Keratinocyte (primary cell): ENCODE measurements at regions not wholly inside any gene's neighbourhood (a gene's known extent, or its start where the extent isn't known, plus 50 kb on each side); places are given as distances from the start of the nearest gene placed in this dataset.

ENCODE experiments used
- DNase-seq: peaks from one replicate; pipeline ENCODE4 v3.0.0-alpha.2; 2011; ENCODE audit warnings: low read depth, missing footprints, low spot score
- FAIRE-seq: peaks from 2 replicates; lab custom pipeline; 2011; peaks lifted over from hg19 to GRCh38; lab: Jason Lieb, UNC
- H2AFZ ChIP-seq: 2 replicates; pipeline ENCODE4 v1.6.0; 2012; ENCODE audit warnings: low read length, control low read depth, inconsistent platforms; ENCODE audit not compliant: control insufficient read depth
- H3K27ac ChIP-seq: 2 replicates; pipeline ENCODE4 v1.5.1; 2011; ENCODE audit warnings: low read length; ENCODE audit not compliant: control insufficient read depth, insufficient read depth
- H3K27me3 ChIP-seq: 3 replicates; pipeline ENCODE4 v1.6.0; 2011; ENCODE audit warnings: low read length; ENCODE audit not compliant: control insufficient read depth, insufficient read depth; ENCODE audit errors: extremely low read depth
- H3K36me3 ChIP-seq, 2 experiments: 2 replicates in 1 of 2; 3 replicates in 1 of 2; pipeline ENCODE4 v1.5.1; 2011; ENCODE audit warnings: low read length in 2 of 2, mild to moderate bottlenecking in 1 of 2; ENCODE audit not compliant: control insufficient read depth in 2 of 2, insufficient read depth in 2 of 2; ENCODE audit errors: extremely low read depth in 1 of 2
- H3K4me1 ChIP-seq: 3 replicates; pipeline ENCODE4 v1.5.1; 2011; ENCODE audit warnings: low read length; ENCODE audit not compliant: control insufficient read depth, insufficient read depth; ENCODE audit errors: extremely low read depth
- H3K4me2 ChIP-seq: 3 replicates; pipeline ENCODE4 v1.6.0; 2011; ENCODE audit warnings: low read depth, low read length; ENCODE audit not compliant: control insufficient read depth, insufficient read depth; ENCODE audit errors: extremely low read depth
- H3K4me3 ChIP-seq, 3 experiments: fragments of 200-600 bp in 1 of 3; sonication (generic) in 1 of 3; 2 replicates in 2 of 3; 3 replicates in 1 of 3; pipeline ENCODE4 v1.5.1; 2011 to 2016; ENCODE audit warnings: low read length in 3 of 3, mild to moderate bottlenecking in 3 of 3, control low read depth in 2 of 3, inconsistent platforms in 1 of 3, low read depth in 1 of 3, mixed read lengths in 1 of 3, mixed run types in 1 of 3, moderate library complexity in 1 of 3; ENCODE audit not compliant: control insufficient read depth in 2 of 3, insufficient read depth in 2 of 3; ENCODE audit errors: extremely low read depth in 1 of 3
- H3K79me2 ChIP-seq: 2 replicates; pipeline ENCODE4 v1.6.0; 2012; ENCODE audit warnings: low read length; ENCODE audit not compliant: control insufficient read depth, insufficient read depth
- H3K9ac ChIP-seq: 3 replicates; pipeline ENCODE4 v1.6.0; 2011; ENCODE audit warnings: low read length; ENCODE audit not compliant: control insufficient read depth, insufficient read depth; ENCODE audit errors: extremely low read depth
- H3K9me1 ChIP-seq: 3 replicates; pipeline ENCODE4 v1.6.0; 2011; ENCODE audit warnings: low read length; ENCODE audit not compliant: control insufficient read depth, insufficient read depth; ENCODE audit errors: extremely low read depth
- H3K9me3 ChIP-seq: 2 replicates; pipeline ENCODE4 v1.5.1; 2012; ENCODE audit warnings: low read depth, low read length; ENCODE audit not compliant: control insufficient read depth
- H4K20me1 ChIP-seq: 3 replicates; pipeline ENCODE4 v1.6.0; 2011; ENCODE audit warnings: low read length; ENCODE audit not compliant: control insufficient read depth, insufficient read depth; ENCODE audit errors: extremely low read depth
- EZH2 ChIP-seq: IDR thresholded peaks from one replicate; pipeline ENCODE4 v1.6.1; 2012; ENCODE audit warnings: inconsistent platforms, mild to moderate bottlenecking, low read length, moderate library complexity
- dilution Hi-C: fragments of 300-500 bp; cut with MboI; formaldehyde crosslinking; loops from one replicate; pipeline ENCODE4 v1.7.0; 2020; ENCODE audit warnings: low sequenced_read_pairs; ENCODE audit not compliant: extremely low pct_ligation_motif_present
- TF ChIP-seq, protein P1 (sequence below), 3 experiments: IDR thresholded peaks in 1 of 3; conservative IDR thresholded peaks in 1 of 3; optimal IDR thresholded peaks in 1 of 3; 2 replicates in 2 of 3; 3 replicates in 1 of 3; pipeline versions ENCODE3 to v1.5.1; 2011; ENCODE audit warnings: low read length in 3 of 3, mild to moderate bottlenecking in 3 of 3, moderate library complexity in 2 of 3, control low read depth in 1 of 3, inconsistent platforms in 1 of 3; ENCODE audit not compliant: insufficient read depth in 2 of 3; ENCODE audit errors: extremely low read depth in 1 of 3

DNA sequence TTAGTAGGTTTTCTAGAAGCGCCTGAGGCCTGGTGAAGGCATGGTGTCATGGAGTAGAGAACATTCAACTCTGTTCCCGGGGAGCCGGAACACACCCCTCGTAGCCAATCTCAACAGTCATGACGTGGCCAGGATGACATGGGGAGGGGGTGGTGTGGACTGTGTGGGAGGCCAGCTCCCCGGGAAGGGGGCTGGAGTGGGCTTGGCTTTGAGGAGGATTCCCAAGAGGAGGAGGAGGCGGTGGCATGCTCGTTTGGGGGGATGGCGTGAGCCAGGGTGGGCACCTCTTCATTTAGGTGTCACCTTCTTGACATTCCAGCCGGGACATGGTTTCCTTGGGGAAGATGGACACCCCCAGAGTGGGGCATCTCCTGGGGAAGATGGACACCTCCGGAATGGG, 257.5 kb downstream of the SEC14L1 start:
- Histone ChIP-seq H3K9me1 (peaks cover 7% of the 10 kb centered on the region), H3K27me3 (no peaks in the 10 kb centered on the region), H2AFZ (no peak overlapping the region), H3K9ac (no peak overlapping the region), H3K4me2 (no peak overlapping the region), H3K36me3 (peaks cover 20 to 45% of the 10 kb centered on the region in 2 experiments), H3K4me3 (no peak overlapping the region), H3K79me2 (peaks cover 94% of the 10 kb centered on the region), H3K9me3 (no peaks in the 10 kb centered on the region), H3K27ac (no peak overlapping the region), H3K4me1 (peaks cover 6% of the 10 kb centered on the region), H4K20me1 (peaks cover 58% of the 10 kb centered on the region)
- dilution Hi-C loops: no loop called here
- DNase-seq (no peak), FAIRE-seq (no peak)
- TF ChIP-seq EZH2: no peak
- TF ChIP-seq, protein P1, sequence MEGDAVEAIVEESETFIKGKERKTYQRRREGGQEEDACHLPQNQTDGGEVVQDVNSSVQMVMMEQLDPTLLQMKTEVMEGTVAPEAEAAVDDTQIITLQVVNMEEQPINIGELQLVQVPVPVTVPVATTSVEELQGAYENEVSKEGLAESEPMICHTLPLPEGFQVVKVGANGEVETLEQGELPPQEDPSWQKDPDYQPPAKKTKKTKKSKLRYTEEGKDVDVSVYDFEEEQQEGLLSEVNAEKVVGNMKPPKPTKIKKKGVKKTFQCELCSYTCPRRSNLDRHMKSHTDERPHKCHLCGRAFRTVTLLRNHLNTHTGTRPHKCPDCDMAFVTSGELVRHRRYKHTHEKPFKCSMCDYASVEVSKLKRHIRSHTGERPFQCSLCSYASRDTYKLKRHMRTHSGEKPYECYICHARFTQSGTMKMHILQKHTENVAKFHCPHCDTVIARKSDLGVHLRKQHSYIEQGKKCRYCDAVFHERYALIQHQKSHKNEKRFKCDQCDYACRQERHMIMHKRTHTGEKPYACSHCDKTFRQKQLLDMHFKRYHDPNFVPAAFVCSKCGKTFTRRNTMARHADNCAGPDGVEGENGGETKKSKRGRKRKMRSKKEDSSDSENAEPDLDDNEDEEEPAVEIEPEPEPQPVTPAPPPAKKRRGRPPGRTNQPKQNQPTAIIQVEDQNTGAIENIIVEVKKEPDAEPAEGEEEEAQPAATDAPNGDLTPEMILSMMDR (optimal IDR thresholded peaks at IDR 0.05 in 1 of 3, IDR thresholded peaks at IDR 0.05 in 1 of 3, conservative IDR thresholded peaks at IDR 0.05 in 1 of 3; ENCODE audit: extremely low read depth in 1 of 3, insufficient read depth in 2 of 3, low read length in 3 of 3): no peak

DNA sequence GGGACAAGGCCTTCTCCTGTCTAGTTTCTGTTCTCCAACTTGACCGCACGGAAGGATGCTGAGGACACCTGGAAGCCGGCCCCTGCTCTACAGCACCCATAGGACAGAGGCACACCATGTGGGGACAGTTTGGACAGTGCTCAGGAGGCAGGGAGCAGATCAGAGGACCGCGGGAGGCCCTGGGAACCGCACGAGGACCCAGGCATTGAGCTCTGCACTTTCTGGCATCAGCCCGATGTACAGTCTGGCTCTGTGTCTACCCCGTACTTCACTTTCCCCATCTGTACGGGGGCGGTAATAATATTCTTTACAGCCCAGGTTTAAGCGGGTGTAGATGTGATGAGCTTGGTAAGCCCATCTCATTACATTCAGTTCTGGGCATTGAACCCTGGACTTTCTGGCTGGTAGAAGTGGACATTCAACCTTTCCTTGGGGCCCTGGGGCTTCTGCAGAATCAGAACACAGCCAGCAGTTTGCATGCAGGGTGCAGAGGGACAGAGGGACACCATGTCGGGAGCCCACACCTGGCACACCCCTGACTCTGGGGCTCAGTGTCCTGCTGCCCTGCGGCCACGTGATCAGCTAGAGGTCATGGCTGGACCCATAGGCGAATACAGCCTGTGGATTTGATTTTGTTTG, 258.7 kb downstream of the SEC14L1 start:
- peaks cover 23 to 47% of the 10 kb centered on the region in 2 experiments for H3K36me3 ChIP-seq
- H4K20me1 ChIP-seq: peaks cover 63% of the 10 kb centered on the region
- no peak overlapping the region for H3K4me2 ChIP-seq
- peaks cover 7% of the 10 kb centered on the region for H3K9me1 ChIP-seq
- no peak overlapping the region for H3K9ac ChIP-seq
- TF ChIP-seq, protein P1 (optimal IDR thresholded peaks at IDR 0.05 in 1 of 3, IDR thresholded peaks at IDR 0.05 in 1 of 3, conservative IDR thresholded peaks at IDR 0.05 in 1 of 3; ENCODE audit: extremely low read depth in 1 of 3, insufficient read depth in 2 of 3, low read length in 3 of 3): no peak
- no peak for TF ChIP-seq EZH2
- H3K4me1 ChIP-seq: peaks cover 15% of the 10 kb centered on the region
- no peak overlapping the region for H2AFZ ChIP-seq
- H3K4me3 ChIP-seq: no peak overlapping the region
- no peaks in the 10 kb centered on the region for H3K9me3 ChIP-seq
- H3K27me3 ChIP-seq: no peaks in the 10 kb centered on the region
- no peak overlapping the region for H3K27ac ChIP-seq
- no peak for DNase-seq
- no peak for FAIRE-seq
- dilution Hi-C loops: no loop called here
- H3K79me2 ChIP-seq: peaks cover 93% of the 10 kb centered on the region
